DOHH2 (cell line): ENCODE measurements at regions not wholly inside any gene's neighbourhood (a gene's known extent, or its start where the extent isn't known, plus 50 kb on each side); places are given as distances from the start of the nearest gene placed in this dataset.

Experiments used
- CTCF ChIP-seq: fragments of 200-600 bp; sonication (generic); IDR thresholded peaks from one replicate; pipeline ENCODE4 v1.5.1; 2014; ENCODE audit warnings: antibody characterized with exemption, mild to moderate bottlenecking, low read depth, low read length; ENCODE audit not compliant: poor library complexity, severe bottlenecking
- EZH2phosphoT487 ChIP-seq: fragments of 200-600 bp; sonication (generic); IDR thresholded peaks from 2 replicates; pipeline ENCODE4 v1.6.1; 2017; ENCODE audit warnings: borderline replicate concordance, mild to moderate bottlenecking, antibody characterized with exemption, low read length, moderate library complexity, mixed read lengths

- TF ChIP-seq CTCF (no peak), EZH2phosphoT487 (no peak)
These were observed 384.7 kb upstream of the SMC2 start for GRCh38 chr9:103709366-103709765.
